ENCODE measurements at regions not wholly inside any gene's neighbourhood (a gene's known extent, or its start where the extent isn't known, plus 50 kb on each side); places are given as distances from the start of the nearest gene placed in this dataset.
"Not testable (repeated sequence)": the region's sequence is repeated elsewhere in the genome, so short reads cannot be mapped to it uniquely, and the experiment has no call there.

- TF ChIP-seq GABPA (IDR thresholded peaks at IDR 0.05; ENCODE audit: low read depth) = no peak
- no peak overlapping the region for H3K27ac ChIP-seq (replicated peaks)
- H3K27me3 ChIP-seq (ENCODE audit: insufficient read depth, poor library complexity, severe bottlenecking) = no peaks in the 10 kb centered on the region
- DNase-seq (ENCODE audit: low read depth in 1 of 2, low spot score in 1 of 2) = no peak
- H3K4me3 ChIP-seq (replicated peaks; ENCODE audit: insufficient read depth, low read length) = no peak overlapping the region
Measured at GRCh38 chr5:98218838-98219237, 554.6 kb upstream of the RGMB start.

- Histone ChIP-seq H3K4me3 (replicated peaks; ENCODE audit: insufficient read depth, low read length) (no peak overlapping the region), H3K27ac (replicated peaks) (no peak overlapping the region), H3K27me3 (ENCODE audit: insufficient read depth, poor library complexity, severe bottlenecking) (no peaks in the 10 kb centered on the region)
- no peak for DNase-seq (ENCODE audit: low read depth in 1 of 2, low spot score in 1 of 2)
- no peak for TF ChIP-seq REST (IDR thresholded peaks at IDR 0.05; ENCODE audit: insufficient replicate concordance, low read depth)
- no peak for TF ChIP-seq POLR2AphosphoS5 (IDR thresholded peaks at IDR 0.05; ENCODE audit: low read depth)
- no peak for TF ChIP-seq SPI1 (IDR thresholded peaks at IDR 0.05; ENCODE audit: borderline replicate concordance, low read depth)
Measured at GRCh38 chr5:98227489-98227888, 546.0 kb upstream of the RGMB start.

- H3K4me3 ChIP-seq (replicated peaks; ENCODE audit: insufficient read depth, low read length) = no peak overlapping the region
- H3K27me3 ChIP-seq (ENCODE audit: insufficient read depth, poor library complexity, severe bottlenecking) = no peaks in the 10 kb centered on the region
- no peak for TF ChIP-seq POLR2AphosphoS5 (IDR thresholded peaks at IDR 0.05; ENCODE audit: low read depth)
- TF ChIP-seq REST (IDR thresholded peaks at IDR 0.05; ENCODE audit: insufficient replicate concordance, low read depth) = no peak
- TF ChIP-seq SPI1 (IDR thresholded peaks at IDR 0.05; ENCODE audit: borderline replicate concordance, low read depth) = no peak
- TF ChIP-seq, protein P1, sequence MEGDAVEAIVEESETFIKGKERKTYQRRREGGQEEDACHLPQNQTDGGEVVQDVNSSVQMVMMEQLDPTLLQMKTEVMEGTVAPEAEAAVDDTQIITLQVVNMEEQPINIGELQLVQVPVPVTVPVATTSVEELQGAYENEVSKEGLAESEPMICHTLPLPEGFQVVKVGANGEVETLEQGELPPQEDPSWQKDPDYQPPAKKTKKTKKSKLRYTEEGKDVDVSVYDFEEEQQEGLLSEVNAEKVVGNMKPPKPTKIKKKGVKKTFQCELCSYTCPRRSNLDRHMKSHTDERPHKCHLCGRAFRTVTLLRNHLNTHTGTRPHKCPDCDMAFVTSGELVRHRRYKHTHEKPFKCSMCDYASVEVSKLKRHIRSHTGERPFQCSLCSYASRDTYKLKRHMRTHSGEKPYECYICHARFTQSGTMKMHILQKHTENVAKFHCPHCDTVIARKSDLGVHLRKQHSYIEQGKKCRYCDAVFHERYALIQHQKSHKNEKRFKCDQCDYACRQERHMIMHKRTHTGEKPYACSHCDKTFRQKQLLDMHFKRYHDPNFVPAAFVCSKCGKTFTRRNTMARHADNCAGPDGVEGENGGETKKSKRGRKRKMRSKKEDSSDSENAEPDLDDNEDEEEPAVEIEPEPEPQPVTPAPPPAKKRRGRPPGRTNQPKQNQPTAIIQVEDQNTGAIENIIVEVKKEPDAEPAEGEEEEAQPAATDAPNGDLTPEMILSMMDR (IDR thresholded peaks at IDR 0.05; ENCODE audit: insufficient read depth, low read length) = no peak
- no peak for TF ChIP-seq GABPA (IDR thresholded peaks at IDR 0.05; ENCODE audit: low read depth)
- no peak for DNase-seq (ENCODE audit: low read depth in 1 of 2, low spot score in 1 of 2)
- no peak overlapping the region for H3K27ac ChIP-seq (replicated peaks)
Measured at GRCh38 chr5:98231089-98231488, 542.4 kb upstream of the RGMB start.

DNA sequence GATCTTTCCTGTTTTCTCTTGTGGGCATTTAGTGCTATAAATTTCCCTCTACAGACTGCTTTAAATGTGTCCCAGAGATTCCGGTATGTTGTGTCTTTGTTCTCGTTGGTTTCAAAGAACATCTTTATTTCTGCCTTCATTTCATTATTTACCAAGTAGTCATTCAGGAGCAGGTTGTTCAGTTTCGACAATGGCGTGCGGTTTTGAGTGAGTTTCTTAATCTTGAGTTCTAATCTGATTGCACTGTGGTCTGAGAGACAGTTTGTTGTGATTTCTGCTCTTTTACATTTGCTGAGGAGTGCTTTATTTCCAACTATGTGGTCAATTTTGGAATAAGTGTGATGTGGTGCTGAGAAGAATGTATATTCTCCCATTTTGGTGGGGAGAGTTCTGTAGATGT, 535.7 kb upstream of the RGMB start:
- not testable (repeated sequence) for DNase-seq (ENCODE audit: low read depth in 1 of 2, low spot score in 1 of 2); H3K27me3 ChIP-seq (ENCODE audit: insufficient read depth, poor library complexity, severe bottlenecking); H3K4me3 ChIP-seq (replicated peaks; ENCODE audit: insufficient read depth, low read length); H3K27ac ChIP-seq (replicated peaks)

GRCh38 chr5:98243972-98244371, 529.5 kb upstream of the RGMB start:
- Histone ChIP-seq H3K4me3 (replicated peaks; ENCODE audit: insufficient read depth, low read length) (no peak overlapping the region), H3K27ac (replicated peaks) (no peak overlapping the region), H3K27me3 (ENCODE audit: insufficient read depth, poor library complexity, severe bottlenecking) (no peaks in the 10 kb centered on the region)
- no peak for TF ChIP-seq GABPA (IDR thresholded peaks at IDR 0.05; ENCODE audit: low read depth)
- no peak for TF ChIP-seq SPI1 (IDR thresholded peaks at IDR 0.05; ENCODE audit: borderline replicate concordance, low read depth)
- TF ChIP-seq, protein P1 (IDR thresholded peaks at IDR 0.05; ENCODE audit: insufficient read depth, low read length) = no peak
- no peak for TF ChIP-seq POLR2AphosphoS5 (IDR thresholded peaks at IDR 0.05; ENCODE audit: low read depth)
- no peak for TF ChIP-seq REST (IDR thresholded peaks at IDR 0.05; ENCODE audit: insufficient replicate concordance, low read depth)
- DNase-seq (ENCODE audit: low read depth in 1 of 2, low spot score in 1 of 2) = no peak
